ENCODE measurements at regions not wholly inside any gene's neighbourhood (a gene's known extent, or its start where the extent isn't known, plus 50 kb on each side); places are given as distances from the start of the nearest gene placed in this dataset.
A peak's percentile ranks its signal among the peaks of the same experiment; 100 is the strongest.
"Not testable (repeated sequence)": the region's sequence is repeated elsewhere in the genome, so short reads cannot be mapped to it uniquely, and the experiment has no call there.

DNA sequence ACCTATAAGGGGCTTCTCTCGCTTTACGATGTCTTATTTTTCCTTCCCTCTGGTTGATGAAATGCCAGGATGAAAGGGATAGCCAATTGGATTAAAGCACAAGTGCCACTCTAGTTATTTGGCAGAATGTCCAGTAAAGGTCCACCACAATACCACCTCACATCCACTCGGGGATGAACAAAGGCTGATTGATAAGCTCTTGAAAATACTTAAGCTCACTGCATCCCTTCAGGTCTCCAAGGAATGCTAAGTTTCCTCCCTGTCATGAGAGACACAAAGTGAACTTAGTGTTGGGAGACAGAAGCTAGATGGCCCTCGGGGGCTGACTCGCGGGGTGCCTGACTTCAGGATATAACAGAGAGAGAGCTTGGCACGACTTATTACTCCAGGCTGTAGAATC lies 185.9 kb upstream of the ZNF644 start:
- not testable (repeated sequence) for H3K9me3 ChIP-seq, H3K36me3 ChIP-seq, DNase-seq, H3K4me3 ChIP-seq, H3K27me3 ChIP-seq

DNA sequence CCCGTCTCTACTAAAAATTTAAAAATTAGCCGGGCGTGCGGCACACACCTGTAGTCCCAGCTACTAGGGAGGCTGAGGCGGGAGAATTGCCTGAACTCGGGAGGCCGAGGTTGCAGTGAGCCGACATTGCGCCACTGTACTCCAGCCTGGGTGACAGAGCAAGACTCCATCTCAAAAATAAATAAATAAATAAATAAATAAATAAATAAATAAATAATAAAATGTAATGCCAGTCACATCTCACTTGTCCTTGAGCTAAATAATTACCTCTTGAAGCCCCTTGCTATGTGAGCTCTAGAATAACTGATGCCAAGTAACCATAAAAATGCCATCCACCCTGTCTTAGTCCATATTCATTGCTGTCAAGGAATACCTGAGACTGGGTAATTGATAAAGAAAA lies 182.3 kb upstream of the ZNF644 start:
- H3K9me3 ChIP-seq, H3K4me3 ChIP-seq: not testable (repeated sequence)

DNA sequence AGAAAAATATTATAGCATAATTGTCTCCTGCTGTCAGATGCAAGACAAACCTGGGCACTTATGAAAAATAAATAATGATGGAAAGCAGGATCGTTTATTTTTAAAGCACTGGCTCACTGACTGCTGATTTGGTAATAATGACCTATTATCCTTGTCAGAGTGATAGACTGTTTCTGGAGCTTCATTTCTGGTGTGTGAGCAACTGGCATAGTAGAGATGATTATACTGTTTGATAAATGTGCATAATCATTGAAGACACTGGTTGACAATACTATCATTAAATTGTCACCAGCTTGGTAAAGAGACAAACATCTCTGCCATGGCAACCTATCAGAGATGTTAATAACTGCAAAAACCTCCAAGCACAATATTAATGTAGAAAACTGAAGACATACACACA lies 179.9 kb upstream of the ZNF644 start:
- Histone ChIP-seq H3K36me3 (no peaks in the 10 kb centered on the region), H3K4me3 (no peak overlapping the region), H3K9me3 (no peaks in the 10 kb centered on the region), H3K27me3 (no peaks in the 10 kb centered on the region)
- DNase-seq = no peak

More for the DNA sequence above, 182.3 kb upstream of the ZNF644 start:
- not testable (repeated sequence) for DNase-seq, H3K27me3 ChIP-seq, H3K36me3 ChIP-seq

DNA sequence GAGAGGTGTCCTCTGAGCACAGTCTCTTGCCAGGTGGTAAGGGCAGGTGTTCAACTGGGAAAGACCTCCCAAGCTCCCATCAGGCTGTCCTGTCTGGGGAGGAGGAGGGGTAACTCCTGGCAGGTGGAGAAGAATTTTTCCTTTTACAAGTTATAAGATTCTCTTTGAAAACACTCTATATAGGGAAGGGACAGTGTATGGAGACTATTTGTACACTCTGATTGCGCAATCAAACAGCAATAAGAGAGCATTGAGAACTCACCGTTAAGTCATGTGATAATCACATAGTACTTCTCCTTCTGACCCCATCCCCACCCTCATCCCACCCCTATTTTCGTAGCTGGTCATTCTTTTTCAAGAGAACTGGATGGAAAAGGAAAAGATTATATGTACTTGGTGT lies 179.3 kb upstream of the ZNF644 start:
- no peaks in the 10 kb centered on the region for H3K36me3 ChIP-seq
- H3K4me3 ChIP-seq = no peak overlapping the region
- H3K27me3 ChIP-seq = no peaks in the 10 kb centered on the region
- H3K9me3 ChIP-seq = no peaks in the 10 kb centered on the region
- DNase-seq = no peak

DNA sequence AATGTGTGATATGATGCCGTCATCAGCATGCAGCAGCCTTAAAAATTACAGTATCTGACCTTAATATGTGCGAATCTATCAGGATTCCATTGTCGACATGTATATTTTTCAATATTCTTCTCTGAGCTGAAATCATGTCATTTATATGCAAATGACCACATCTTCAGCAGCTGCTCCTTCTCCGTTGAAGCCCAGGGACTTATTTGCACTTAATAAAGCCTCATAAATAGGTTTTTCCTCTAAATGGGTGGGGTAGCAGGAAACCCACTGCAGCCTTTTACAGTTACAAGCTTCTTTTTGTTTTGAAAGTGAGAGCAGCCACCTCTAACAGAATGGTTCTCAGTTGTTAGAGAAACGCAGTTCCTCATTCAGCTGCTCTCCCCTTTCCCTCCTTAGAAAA lies 178.8 kb upstream of the ZNF644 start:
- DNase-seq = no peak
- no peaks in the 10 kb centered on the region for H3K27me3 ChIP-seq

DNA sequence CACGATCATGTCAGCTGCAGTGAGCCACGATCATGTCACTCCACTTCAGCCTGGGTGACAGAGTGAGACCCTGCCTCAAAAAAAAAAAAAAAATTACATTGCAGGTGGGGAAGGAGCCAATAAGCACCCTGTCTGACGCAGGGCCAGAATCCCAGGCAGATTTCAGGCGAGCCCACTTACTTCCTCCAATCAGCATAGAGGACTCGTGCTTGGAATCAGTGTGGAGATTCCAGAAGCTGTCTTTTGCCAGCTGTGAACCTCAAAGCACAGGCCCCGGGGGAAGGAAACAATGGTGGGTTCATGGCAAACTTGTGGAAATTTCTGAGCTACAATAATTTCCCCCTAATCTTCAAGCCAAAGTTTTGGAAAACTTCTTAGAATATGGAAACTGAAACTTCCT lies 178.2 kb upstream of the ZNF644 start:
- DNase-seq = no peak
- Histone ChIP-seq H3K27me3 (no peaks in the 10 kb centered on the region), H3K36me3 (no peaks in the 10 kb centered on the region), H3K9me3 (no peaks in the 10 kb centered on the region), H3K4me3 (no peak overlapping the region)

More for the DNA sequence above, 178.8 kb upstream of the ZNF644 start:
- Histone ChIP-seq H3K9me3 (no peaks in the 10 kb centered on the region), H3K4me3 (no peak overlapping the region), H3K36me3 (no peaks in the 10 kb centered on the region)

DNA sequence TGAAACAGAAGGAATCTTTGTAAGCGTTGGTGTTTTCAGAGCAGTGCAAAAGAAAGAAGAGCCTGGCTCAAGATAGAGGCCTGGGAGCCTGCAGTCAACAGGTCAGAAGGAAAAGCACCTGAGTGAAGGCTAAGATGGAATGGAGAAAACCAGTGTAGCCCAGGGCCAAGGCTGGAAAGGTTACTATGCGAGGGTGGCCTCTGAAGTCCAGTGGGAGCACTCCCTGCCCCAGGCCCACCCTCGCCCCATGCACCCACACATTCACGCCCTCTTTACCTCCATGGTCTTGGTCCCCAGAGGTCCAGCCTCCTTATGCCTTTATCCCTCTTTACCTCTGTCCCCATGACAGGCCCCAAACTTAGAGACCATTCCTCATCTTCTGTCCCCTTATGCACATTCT lies 169.2 kb upstream of the ZNF644 start:
- no peak overlapping the region for H3K4me3 ChIP-seq
- no peaks in the 10 kb centered on the region for H3K27me3 ChIP-seq
- DNase-seq = no peak
- H3K9me3 ChIP-seq = no peaks in the 10 kb centered on the region
- no peaks in the 10 kb centered on the region for H3K36me3 ChIP-seq

DNA sequence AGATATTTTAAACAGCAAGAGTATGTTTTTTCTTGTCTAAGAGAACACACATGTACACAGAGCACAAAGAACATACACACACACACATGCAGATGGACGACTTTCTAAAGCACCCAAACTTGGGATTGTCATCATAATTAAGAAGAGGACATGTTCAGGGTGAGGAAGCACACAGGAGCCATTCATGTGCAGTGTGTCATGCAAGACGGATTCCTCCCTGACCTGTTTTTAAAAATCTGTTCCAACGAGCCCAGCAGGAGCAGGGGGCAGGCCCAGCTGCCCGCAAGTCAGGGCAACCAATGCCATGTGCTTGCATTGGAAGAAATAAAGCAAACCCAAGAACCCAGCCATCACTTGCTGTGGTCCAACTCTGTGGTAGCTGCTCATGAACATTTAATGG lies 167.3 kb upstream of the ZNF644 start:
- H3K9me3 ChIP-seq = no peaks in the 10 kb centered on the region
- no peaks in the 10 kb centered on the region for H3K36me3 ChIP-seq
- no peak for DNase-seq
- no peak overlapping the region for H3K4me3 ChIP-seq
- H3K27me3 ChIP-seq = no peaks in the 10 kb centered on the region

DNA sequence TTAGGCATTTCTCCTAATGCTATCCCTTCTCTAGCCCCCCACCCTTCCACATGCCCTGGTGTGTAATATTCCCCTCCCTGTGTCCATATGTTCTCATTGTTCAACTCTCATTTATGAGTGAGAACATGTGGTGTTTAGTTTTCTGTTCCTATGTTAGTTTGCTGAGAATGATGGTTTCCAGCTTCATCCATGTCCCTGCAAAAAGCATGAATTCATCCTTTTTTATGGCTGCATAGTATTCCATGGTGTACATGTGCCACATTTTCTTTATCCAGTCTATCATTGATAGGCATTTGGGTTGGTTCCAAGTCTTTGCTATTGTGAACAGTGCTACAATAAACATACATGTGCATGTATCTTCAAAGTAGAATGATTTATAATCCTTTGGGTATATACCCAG lies 161.0 kb upstream of the ZNF644 start:
- H3K4me3 ChIP-seq, DNase-seq, H3K9me3 ChIP-seq, H3K27me3 ChIP-seq, H3K36me3 ChIP-seq: not testable (repeated sequence)

DNA sequence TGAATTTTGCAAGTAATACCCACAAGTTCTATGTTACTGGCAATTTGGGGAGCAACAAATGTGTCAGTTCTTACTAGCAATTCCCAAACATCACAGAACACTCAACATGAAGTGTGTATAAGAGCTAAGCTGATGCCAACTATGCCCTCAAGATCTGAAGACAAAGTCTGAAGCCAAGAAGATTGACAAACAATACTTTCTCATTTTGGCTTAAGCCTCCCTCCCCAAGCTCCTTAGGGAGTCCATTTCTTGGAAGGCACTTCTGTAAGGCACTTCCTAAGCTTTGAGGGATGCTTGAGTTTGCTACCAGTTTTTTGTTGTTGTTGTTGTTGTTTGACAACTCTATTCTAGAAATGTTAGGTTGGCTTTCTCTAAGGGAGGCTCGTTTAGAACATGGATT lies 154.4 kb upstream of the ZNF644 start:
- Histone ChIP-seq H3K36me3 (no peaks in the 10 kb centered on the region), H3K27me3 (peaks cover 3% of the 10 kb centered on the region), H3K9me3 (no peaks in the 10 kb centered on the region), H3K4me3 (no peak overlapping the region)
- no peak for DNase-seq

DNA sequence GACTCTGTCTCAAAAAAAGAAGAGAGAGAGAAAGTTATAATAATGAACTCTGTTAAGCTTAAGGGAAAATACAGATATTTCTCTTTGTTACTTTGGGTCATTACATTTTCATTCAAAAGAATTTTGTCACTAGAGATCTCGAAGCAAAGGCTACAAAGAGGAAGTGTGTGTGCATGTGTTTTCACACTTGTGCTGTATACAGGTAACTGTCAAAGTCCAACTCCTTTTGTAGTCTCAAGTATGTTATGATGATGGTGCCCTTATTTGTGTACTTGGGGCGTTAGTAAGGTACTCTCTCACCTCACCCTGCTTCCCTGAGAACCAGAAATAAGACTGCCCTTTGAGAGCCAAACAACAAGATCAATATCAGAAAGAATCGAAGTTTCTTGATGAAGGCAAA lies 152.9 kb upstream of the ZNF644 start:
- Histone ChIP-seq H3K36me3 (no peaks in the 10 kb centered on the region), H3K4me3 (no peak overlapping the region), H3K27me3 (peaks cover 3% of the 10 kb centered on the region), H3K9me3 (no peaks in the 10 kb centered on the region)
- DNase-seq = no peak

DNA sequence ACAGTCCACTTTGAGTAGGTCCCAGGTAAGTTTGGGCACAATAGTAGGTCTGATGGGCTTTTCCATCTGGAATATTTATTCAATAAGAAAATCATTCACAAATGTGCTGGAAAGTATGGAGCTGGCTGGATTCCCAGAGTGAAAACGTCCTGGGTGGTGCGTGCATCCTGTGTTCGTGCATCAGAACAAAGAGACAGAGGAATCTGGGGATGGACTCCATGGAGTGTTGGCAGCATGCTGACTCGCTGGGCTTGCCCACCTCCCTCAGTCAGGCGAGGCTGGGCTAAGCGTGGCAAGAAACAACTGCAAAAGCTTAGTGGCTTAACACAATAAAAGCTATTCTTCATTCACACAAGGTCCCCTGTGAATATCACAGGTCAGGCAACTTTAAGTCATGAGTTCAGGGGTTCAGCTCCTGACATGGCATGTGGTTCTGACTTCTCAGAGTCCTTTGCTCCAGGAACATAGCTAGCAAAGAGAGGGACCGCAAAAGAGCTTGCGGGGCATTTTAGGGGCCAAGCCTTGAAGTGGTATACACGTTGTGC lies 151.6 kb upstream of the ZNF644 start:
- peaks cover 3% of the 10 kb centered on the region for H3K27me3 ChIP-seq
- peak; percentile 5 for DNase-seq
- no peak overlapping the region for H3K4me3 ChIP-seq
- H3K9me3 ChIP-seq = no peaks in the 10 kb centered on the region
- no peaks in the 10 kb centered on the region for H3K36me3 ChIP-seq

DNA sequence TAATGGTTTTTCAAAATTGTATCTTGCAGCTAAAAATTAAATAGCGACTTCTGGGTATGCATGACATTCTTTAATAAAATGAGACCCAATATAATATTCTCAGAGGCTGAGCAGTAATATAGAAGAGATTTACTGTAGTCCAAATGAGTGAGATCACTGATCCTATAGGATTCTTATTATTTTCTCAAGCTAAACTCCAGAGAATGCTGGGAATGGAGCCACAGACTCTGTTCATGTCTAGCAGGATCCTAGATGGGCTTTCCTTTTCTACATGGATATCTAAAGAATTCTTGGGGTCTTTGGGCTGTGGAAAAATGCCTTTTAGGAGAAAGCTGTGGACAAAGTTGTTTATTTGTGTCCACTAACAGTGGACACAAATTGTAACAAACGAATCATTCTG lies 150.7 kb upstream of the ZNF644 start:
- Histone ChIP-seq H3K27me3 (peaks cover 3% of the 10 kb centered on the region), H3K36me3 (no peaks in the 10 kb centered on the region), H3K9me3 (no peaks in the 10 kb centered on the region), H3K4me3 (no peak overlapping the region)
- no peak for DNase-seq

DNA sequence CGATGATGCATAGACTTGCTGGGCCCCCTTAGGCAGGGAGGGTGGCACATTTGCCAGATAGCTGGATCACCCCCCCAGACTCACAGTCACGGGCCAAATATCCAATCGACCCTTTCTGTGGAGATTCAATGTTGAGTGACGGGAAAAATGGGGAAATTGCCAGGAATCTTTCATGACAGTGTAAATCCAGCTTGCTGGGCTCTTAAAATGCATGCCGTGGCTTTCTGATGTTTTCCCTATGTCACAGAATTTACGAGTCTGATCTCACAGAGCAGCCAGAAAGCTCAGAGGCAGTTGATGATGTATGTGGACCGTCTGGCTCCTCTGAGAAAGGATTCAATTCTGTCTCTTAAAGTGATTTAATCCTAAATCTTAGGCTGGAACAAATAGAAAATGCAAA lies 150.1 kb upstream of the ZNF644 start:
- H3K9me3 ChIP-seq = no peaks in the 10 kb centered on the region
- H3K36me3 ChIP-seq = no peaks in the 10 kb centered on the region
- no peak for DNase-seq
- H3K27me3 ChIP-seq = peaks cover under 1% of the 10 kb centered on the region; the same call in 1 of the 2 replicates
- H3K4me3 ChIP-seq = no peak overlapping the region

DNA sequence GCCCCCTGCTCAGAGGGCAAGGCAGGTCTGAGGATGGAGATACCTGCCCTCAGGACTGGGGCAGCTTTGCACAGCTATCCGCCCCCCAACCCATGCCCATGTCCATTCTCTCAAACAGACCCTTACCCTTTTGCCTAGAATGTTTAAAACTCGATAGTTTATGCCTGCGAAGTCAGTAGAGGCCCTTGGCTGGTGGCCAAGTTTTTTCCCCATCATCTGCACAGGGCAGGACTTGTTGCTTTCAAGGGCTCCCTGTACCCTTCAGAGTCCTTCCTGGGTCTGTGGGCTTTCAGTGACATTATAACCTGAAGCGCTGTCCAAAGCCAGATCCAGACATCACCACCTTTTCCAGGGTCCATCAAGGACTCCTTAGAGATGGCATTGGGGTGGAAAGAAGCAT lies 148.7 kb upstream of the ZNF644 start:
- no peaks in the 10 kb centered on the region for H3K9me3 ChIP-seq

DNA sequence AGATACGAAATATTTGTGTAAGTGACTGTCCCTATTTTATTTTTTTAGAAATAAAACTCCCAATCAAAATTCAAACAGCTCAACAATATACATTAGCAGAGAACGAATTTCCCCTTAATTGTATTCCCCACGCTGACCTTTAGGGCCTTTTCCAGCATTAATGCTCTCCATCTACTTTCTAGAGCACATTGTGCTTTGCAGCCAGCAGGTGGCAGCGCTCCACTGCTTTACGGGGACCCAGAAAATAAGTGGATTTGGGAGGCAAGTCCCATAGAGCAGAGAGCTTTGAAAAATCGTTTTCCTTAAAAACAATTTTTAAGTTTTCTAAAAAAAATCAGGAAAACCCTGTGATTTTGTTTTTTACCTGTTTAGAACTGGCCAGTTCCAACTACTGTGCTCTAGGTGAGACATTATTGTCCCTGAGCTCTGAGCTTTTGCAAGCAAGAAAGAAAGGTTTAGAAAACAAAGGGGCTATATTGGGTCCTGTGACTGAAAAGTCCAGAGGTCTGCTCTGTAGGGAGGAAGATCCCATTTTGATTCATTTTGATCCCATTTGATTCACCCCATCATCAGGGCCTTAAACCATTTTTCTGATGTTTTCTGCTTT lies 144.4 kb upstream of the ZNF644 start:
- peak; percentile 50 for DNase-seq
- H3K4me3 ChIP-seq = no peak overlapping the region
- no peaks in the 10 kb centered on the region for H3K36me3 ChIP-seq
- H3K27me3 ChIP-seq = no peaks in the 10 kb centered on the region
- H3K9me3 ChIP-seq = no peaks in the 10 kb centered on the region

More for the DNA sequence above, 148.7 kb upstream of the ZNF644 start:
- no peak overlapping the region for H3K4me3 ChIP-seq
- no peaks in the 10 kb centered on the region for H3K36me3 ChIP-seq
- DNase-seq = no peak
- H3K27me3 ChIP-seq = no peaks in the 10 kb centered on the region; the same call in 1 of the 2 replicates

DNA sequence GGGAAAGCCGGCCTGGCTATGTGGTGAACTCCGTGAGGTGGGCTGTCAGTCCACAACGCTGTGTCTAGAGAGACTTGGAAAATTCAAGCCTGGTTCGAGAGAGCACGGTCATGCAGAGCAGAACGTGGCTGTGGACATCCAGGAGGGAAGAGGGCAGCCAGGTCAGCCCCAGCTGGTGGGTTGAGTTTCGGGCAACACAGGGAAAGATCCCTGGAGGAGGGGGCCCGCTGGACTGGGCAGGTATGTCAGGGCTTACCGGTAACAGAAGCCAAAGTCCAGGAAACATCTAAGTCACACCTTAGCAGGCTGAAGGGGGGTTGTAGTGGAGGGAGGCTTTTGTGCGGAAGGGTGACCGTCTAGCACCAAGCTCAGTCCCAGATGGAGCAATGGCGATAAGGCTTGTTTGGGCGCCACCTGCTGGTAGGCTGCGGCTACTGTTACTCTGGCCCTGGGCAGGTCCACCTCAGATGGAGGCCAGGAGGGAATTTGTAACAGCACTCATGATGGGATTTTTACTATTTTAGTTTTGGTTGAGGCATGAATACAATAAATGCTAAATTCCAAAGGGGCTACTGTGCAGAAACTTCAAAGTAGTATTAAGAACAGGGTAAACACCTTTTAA lies 143.3 kb upstream of the ZNF644 start:
- Histone ChIP-seq H3K36me3 (no peaks in the 10 kb centered on the region), H3K9me3 (no peaks in the 10 kb centered on the region), H3K4me3 (no peak overlapping the region), H3K27me3 (no peaks in the 10 kb centered on the region)
- peak; percentile 54 for DNase-seq

DNA sequence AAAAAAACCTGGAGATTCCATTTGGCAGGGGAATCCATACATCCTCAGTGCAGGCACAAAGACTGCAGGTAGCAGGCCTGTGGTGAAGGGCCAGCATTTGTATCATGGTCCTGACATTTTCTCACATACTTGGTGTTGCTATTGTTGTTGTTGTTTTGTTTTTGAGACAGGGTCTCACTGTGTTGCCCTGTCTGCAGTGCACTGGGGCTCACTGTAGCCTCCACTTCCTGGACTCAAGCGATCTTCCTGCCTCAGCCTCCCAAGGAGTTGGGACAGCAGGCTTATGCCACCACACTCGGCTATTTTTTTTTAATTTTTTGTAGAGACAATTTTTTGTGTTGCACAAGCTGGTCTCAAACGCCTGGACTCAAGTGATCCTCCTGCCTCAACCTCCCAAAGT lies 140.8 kb upstream of the ZNF644 start:
- Histone ChIP-seq H3K4me3 (no peak overlapping the region), H3K9me3 (no peaks in the 10 kb centered on the region), H3K27me3 (no peaks in the 10 kb centered on the region), H3K36me3 (no peaks in the 10 kb centered on the region)
- no peak for DNase-seq

Data from MG63 (cell line).